ENCODE measurements at regions not wholly inside any gene's neighbourhood (a gene's known extent, or its start where the extent isn't known, plus 50 kb on each side); places are given as distances from the start of the nearest gene placed in this dataset.
"Not testable (repeated sequence)": the region's sequence is repeated elsewhere in the genome, so short reads cannot be mapped to it uniquely, and the experiment has no call there.

GRCh38 chr6:26829480-26829879, 169.9 kb upstream of the ZNF322 start:
- intact Hi-C loops (cut with DNase I); H3K4me1 ChIP-seq (replicated peaks in 1 of 2); H3K27me3 ChIP-seq; H3K36me3 ChIP-seq (replicated peaks in 1 of 2); H3K9me3 ChIP-seq (replicated peaks in 1 of 3); H3K27ac ChIP-seq; DNase-seq; H3K4me3 ChIP-seq: not testable (repeated sequence)
- no CpG with 5 or more reads among the region's 2 CpGs for WGBS, 4 donors

DNA sequence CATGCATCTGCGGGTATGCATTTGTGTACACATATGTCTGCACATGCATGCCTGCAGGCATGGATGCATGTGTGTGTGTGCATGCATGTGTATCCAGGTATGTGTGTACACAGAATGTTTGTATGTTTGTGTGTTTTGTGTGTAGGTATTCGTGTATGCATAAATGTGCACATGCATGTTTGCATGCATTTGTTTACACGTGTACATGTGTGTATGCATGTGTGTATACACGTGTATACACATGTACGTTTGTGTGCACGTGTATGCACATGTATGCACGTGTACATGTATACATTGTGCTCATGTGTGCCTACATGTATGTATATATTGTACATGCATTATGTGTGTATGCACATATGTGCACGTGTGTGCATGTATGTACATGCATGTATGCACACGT, 171.4 kb upstream of the ZNF322 start:
- DNase-seq; H3K27ac ChIP-seq; H3K36me3 ChIP-seq (replicated peaks in 1 of 2); H3K4me3 ChIP-seq; H3K27me3 ChIP-seq; H3K4me1 ChIP-seq (replicated peaks in 1 of 2); intact Hi-C loops (cut with DNase I); H3K9me3 ChIP-seq (replicated peaks in 1 of 3): not testable (repeated sequence)
- WGBS, 4 donors: 76 to 79% (median 78%) methylated on average over 8 to 9 of the region's 9 CpGs

GRCh38 chr6:26835707-26836106, 176.2 kb upstream of the ZNF322 start:
- DNase-seq; H3K4me3 ChIP-seq; intact Hi-C loops (cut with DNase I); H3K27me3 ChIP-seq; H3K4me1 ChIP-seq (replicated peaks in 1 of 2); H3K36me3 ChIP-seq (replicated peaks in 1 of 2); H3K9me3 ChIP-seq (replicated peaks in 1 of 3); H3K27ac ChIP-seq: not testable (repeated sequence)
- 90 to 100% (median 93%) methylated on average over 1 to 5 of the region's 5 CpGs for WGBS, 4 donors

DNA sequence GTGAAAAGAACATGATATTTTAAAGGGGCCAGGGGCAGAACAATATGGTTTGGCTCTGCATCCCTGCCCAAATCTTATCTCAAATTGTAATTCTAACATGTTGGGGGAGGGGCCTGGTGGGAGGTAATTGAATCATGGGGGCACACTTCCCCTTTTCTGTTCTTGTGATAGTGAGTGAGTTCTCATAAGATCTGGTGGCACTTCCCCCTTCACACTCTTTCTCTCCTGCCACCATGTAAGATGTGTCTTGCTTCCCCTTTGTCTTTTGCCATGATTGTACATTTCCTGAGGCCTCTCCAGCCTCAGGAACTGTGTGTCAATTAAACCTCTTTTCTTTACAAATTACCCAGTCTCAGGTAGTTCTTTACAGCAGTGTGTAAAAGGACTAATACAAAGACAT, 177.1 kb upstream of the ZNF322 start:
- H3K27ac ChIP-seq; H3K9me3 ChIP-seq (replicated peaks in 1 of 3); intact Hi-C loops (cut with DNase I); H3K4me1 ChIP-seq (replicated peaks in 1 of 2); H3K4me3 ChIP-seq; H3K27me3 ChIP-seq; DNase-seq; H3K36me3 ChIP-seq (replicated peaks in 1 of 2): not testable (repeated sequence)

DNA sequence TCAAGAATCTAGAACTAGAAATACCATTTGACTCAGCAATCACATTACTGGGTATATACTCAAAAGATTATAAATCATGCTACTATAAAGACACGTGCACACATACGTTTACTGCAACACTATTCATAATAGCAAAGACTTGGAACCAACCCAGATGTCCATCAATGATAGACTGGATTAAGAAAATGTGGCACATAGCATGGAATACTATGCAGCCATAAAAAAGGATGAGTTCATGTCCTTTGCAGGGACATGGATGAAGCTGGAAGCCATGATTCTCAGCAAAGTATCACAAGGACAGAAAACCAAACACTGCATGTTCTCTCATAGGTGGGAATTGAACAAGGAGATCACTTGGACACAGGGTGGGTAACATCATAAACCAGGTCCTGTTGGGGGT, 185.3 kb upstream of the ZNF322 start:
- DNase-seq; H3K9me3 ChIP-seq (replicated peaks in 1 of 3); H3K27me3 ChIP-seq; intact Hi-C loops (cut with DNase I); H3K4me1 ChIP-seq (replicated peaks in 1 of 2); H3K4me3 ChIP-seq; H3K36me3 ChIP-seq (replicated peaks in 1 of 2); H3K27ac ChIP-seq: not testable (repeated sequence)
- 83 to 96% (median 89%) methylated on average over 2 of the region's 2 CpGs for WGBS, 4 donors

DNA sequence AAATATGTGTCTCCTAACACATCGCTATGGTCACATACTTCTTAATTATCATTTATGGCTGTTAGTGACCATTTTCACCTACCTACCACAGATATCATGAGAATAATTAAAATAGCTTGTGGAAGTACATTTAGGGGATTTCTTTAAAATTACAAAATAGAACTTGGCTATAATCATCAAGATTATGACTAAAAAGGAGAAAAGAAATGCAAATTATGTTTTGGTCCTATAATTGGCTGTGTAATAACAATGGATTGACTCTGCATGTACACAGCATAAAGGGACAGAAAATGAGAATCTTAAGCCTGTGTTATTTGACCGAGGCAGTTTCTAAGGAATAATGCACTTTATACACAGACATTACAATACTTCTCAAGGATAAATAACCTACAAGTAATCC, 197.7 kb upstream of the ZNF322 start:
- H3K27me3 ChIP-seq; H3K9me3 ChIP-seq (replicated peaks in 1 of 3); H3K4me1 ChIP-seq (replicated peaks in 1 of 2); H3K27ac ChIP-seq; DNase-seq; H3K36me3 ChIP-seq (replicated peaks in 1 of 2); H3K4me3 ChIP-seq; intact Hi-C loops (cut with DNase I): not testable (repeated sequence)
- WGBS, 4 donors: 0 to 50% (median 20%) methylated on average over 1 to 2 of the region's 2 CpGs

GRCh38 chr6:26859067-26859770, 199.7 kb upstream of the ZNF322 start:
- H3K4me3 ChIP-seq; H3K36me3 ChIP-seq (replicated peaks in 1 of 2); H3K27ac ChIP-seq; H3K4me1 ChIP-seq (replicated peaks in 1 of 2); H3K27me3 ChIP-seq; intact Hi-C loops (cut with DNase I); DNase-seq; H3K9me3 ChIP-seq (replicated peaks in 1 of 3): not testable (repeated sequence)
- 73 to 97% (median 79%) methylated on average over 2 to 5 of the region's 5 CpGs for WGBS, 4 donors

DNA sequence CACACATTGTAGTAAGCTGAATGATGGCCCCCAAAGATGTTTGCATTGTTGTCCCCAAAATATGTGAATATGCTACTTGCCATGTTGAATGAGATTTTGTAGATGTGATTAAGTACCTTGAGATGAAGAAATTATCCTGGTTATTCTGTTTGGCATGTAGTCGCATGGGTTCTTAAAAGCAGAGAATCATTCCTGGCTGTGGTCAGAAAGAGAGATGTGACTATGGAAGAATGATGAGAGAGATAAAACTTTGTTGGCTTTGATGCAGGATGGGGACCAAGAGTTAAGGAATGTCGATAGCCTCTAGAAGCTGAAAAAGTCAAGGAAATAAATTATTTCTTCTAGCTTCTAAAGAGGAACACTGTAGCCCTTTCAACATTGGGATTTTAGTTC, 200.2 kb upstream of the ZNF322 start:
- DNase-seq; H3K4me1 ChIP-seq (replicated peaks in 1 of 2); H3K4me3 ChIP-seq; H3K9me3 ChIP-seq (replicated peaks in 1 of 3); intact Hi-C loops (cut with DNase I); H3K27me3 ChIP-seq; H3K36me3 ChIP-seq (replicated peaks in 1 of 2); H3K27ac ChIP-seq: not testable (repeated sequence)
- WGBS, 4 donors: 80 to 96% (median 93%) methylated on average over 2 of the region's 2 CpGs

DNA sequence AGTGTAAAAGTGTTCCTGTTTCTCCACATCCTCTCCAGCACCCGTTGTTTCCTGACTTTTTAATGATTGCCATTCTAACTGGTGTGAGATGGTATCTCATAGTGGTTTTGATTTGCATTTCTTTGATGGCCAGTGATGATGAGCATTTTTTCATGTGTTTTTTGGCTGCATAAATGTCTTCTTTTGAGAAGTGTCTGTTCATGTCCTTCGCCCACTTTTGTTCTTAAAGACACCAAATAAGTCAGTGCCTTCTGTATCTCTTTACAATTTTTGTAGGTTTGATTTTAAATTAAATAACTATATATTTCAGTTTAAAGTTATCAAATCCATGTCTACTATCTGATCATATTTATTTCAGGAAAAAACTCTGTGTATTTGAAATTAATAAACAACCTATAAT, 202.4 kb upstream of the ZNF322 start:
- H3K36me3 ChIP-seq (replicated peaks in 1 of 2); DNase-seq; H3K4me3 ChIP-seq; H3K27me3 ChIP-seq; H3K27ac ChIP-seq; H3K9me3 ChIP-seq (replicated peaks in 1 of 3); H3K4me1 ChIP-seq (replicated peaks in 1 of 2); intact Hi-C loops (cut with DNase I): not testable (repeated sequence)
- 82 to 98% (median 94%) methylated on average over 1 to 2 of the region's 2 CpGs for WGBS, 4 donors

DNA sequence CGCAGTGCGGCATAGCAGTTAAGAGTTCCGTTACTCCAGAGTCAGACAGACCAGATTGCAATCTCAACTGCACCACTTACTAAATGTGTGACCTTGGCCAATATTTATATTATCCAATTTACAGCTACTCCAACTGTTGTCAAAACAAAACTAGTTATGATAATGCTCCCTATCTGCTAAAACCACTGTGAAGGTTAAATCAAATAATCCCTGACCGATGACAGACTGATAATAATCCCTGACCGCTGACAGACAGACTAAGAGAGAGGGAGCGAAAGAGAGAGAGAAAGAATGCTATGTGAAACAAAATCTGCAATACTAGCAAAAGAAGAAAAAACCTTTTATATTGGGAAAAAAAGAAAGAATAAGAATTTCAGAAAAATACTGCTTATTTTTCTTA, 204.1 kb upstream of the ZNF322 start:
- H3K27ac ChIP-seq; intact Hi-C loops (cut with DNase I); H3K9me3 ChIP-seq (replicated peaks in 1 of 3); H3K27me3 ChIP-seq; DNase-seq; H3K4me3 ChIP-seq; H3K4me1 ChIP-seq (replicated peaks in 1 of 2); H3K36me3 ChIP-seq (replicated peaks in 1 of 2): not testable (repeated sequence)
- 80 to 91% (median 84%) methylated on average over 6 of the region's 6 CpGs for WGBS, 4 donors

DNA sequence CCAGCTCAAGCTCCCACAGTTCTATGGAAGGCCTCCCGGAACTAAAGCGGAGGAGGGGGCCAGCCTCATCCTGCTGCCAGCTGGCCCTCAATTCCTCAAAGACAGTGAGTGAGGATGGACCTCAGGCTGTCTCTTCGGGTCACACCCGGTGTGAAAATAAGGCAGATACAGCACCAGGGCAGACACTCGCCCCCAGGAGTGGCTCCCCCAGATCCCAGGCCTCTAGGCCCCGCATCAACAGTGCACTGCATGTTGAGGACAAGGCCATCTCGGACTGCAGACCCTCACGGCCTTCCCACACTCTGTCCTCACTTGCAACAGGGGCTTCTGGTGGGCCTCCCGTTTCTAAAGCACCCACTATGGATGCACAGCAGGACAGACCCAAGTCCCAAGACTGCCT, 239.2 kb upstream of the ZNF322 start:
- 92 to 100% (median 95%) methylated on average over 3 to 9 of the region's 9 CpGs for WGBS, 4 donors
- DNase-seq; H3K4me1 ChIP-seq (replicated peaks in 1 of 2); H3K9me3 ChIP-seq (replicated peaks in 1 of 3); H3K36me3 ChIP-seq (replicated peaks in 1 of 2); H3K27ac ChIP-seq; intact Hi-C loops (cut with DNase I); H3K27me3 ChIP-seq; H3K4me3 ChIP-seq: not testable (repeated sequence)

- H3K4me3 ChIP-seq; H3K36me3 ChIP-seq (replicated peaks in 1 of 2); H3K4me1 ChIP-seq (replicated peaks in 1 of 2); H3K27ac ChIP-seq; intact Hi-C loops (cut with DNase I); H3K27me3 ChIP-seq; DNase-seq; H3K9me3 ChIP-seq (replicated peaks in 1 of 3): not testable (repeated sequence)
- 96 to 98% (median 97%) methylated on average over 2 of the region's 2 CpGs for WGBS, 4 donors
These were observed 264.7 kb upstream of the ZNF322 start for GRCh38 chr6:26924206-26924605.

Measured in adrenal gland (tissue), 9 donors.